IMR-90 (cell line): ENCODE measurements at regions not wholly inside any gene's neighbourhood (a gene's known extent, or its start where the extent isn't known, plus 50 kb on each side); places are given as distances from the start of the nearest gene placed in this dataset.

Experiments
- ATAC-seq: fragments of 200-7000 bp; cut with Tn5 transposase; 2 replicates; pipeline ENCODE4 v1.9.1; 2020; ENCODE audit warnings: low read depth, mild to moderate bottlenecking, moderate library complexity
- BruUV-seq: library from RNA; stranded (reverse); fragments of 400-500 nt; replicated peaks from 2 replicates; lab custom pipeline; 2021; lab: Mats Ljungman, UMichigan
- CTCF ChIA-PET: fragments of 300-600 bp; formaldehyde crosslinking; extraction: SDS; loops from one replicate; lab custom pipeline; 2021; ENCODE audit warnings: antibody characterized with exemption; lab: Yijun Ruan, JAX
- POLR2A ChIA-PET: fragments of 300-600 bp; sonication (Branson Sonifier 250); formaldehyde crosslinking; loops from one replicate; lab custom pipeline; 2022; ENCODE audit warnings: antibody characterized with exemption; ENCODE audit not compliant: unreplicated experiment; lab: Charles Lee
- DNase-seq: peaks from one replicate; pipeline ENCODE4 v3.0.0; 2013
- H2AFZ ChIP-seq: replicated peaks from 2 replicates; pipeline ENCODE3; 2013; ENCODE audit warnings: low read length, mild to moderate bottlenecking; ENCODE audit not compliant: poor library complexity
- H2AK5ac ChIP-seq: 2 replicates; pipeline ENCODE4 v1.6.1; 2013; ENCODE audit warnings: low read depth, low read length, inconsistent platforms
- H2AK9ac ChIP-seq: replicated peaks from 2 replicates; pipeline ENCODE3; 2013; ENCODE audit warnings: mild to moderate bottlenecking, low read depth, low read length, moderate library complexity; ENCODE audit not compliant: poor library complexity
- H2BK120ac ChIP-seq: 2 replicates; pipeline ENCODE4 v1.6.1; 2013; ENCODE audit warnings: low read depth, low read length, inconsistent platforms
- H2BK15ac ChIP-seq: 3 replicates; pipeline ENCODE4 v1.6.1; 2013; ENCODE audit warnings: low read depth, low read length, inconsistent platforms
- H2BK20ac ChIP-seq: 2 replicates; pipeline ENCODE4 v1.6.1; 2013; ENCODE audit warnings: low read depth, mild to moderate bottlenecking, inconsistent platforms, low read length, moderate library complexity
- H2BK5ac ChIP-seq: 2 replicates; pipeline ENCODE4 v1.6.1; 2013; ENCODE audit warnings: mild to moderate bottlenecking, low read depth, low read length, inconsistent platforms; ENCODE audit not compliant: poor library complexity, severe bottlenecking
- H3K14ac ChIP-seq: replicated peaks from 2 replicates; pipeline ENCODE4 v1.6.1; 2013; ENCODE audit warnings: low read depth, low read length, inconsistent platforms
- H3K18ac ChIP-seq: 2 replicates; pipeline ENCODE4 v1.6.1; 2013; ENCODE audit warnings: low read depth, low read length, control low read depth
- H3K23ac ChIP-seq: 2 replicates; pipeline ENCODE4 v1.6.1; 2013; ENCODE audit warnings: low read depth, low read length, inconsistent platforms
- H3K27ac ChIP-seq: 2 replicates; pipeline ENCODE4 v1.5.1; 2013; ENCODE audit warnings: mild to moderate bottlenecking, control low read depth, low read length; ENCODE audit not compliant: insufficient read depth
- H3K27me3 ChIP-seq: 2 replicates; pipeline ENCODE4 v1.6.1; 2013; ENCODE audit warnings: low read length; ENCODE audit not compliant: control insufficient read depth, insufficient read depth
- H3K36me3 ChIP-seq: 2 replicates; pipeline ENCODE4 v1.6.1; 2013; ENCODE audit warnings: low read length, mixed read lengths; ENCODE audit not compliant: control insufficient read depth, insufficient read depth
- H3K4ac ChIP-seq: 2 replicates; pipeline ENCODE4 v1.6.1; 2013; ENCODE audit warnings: low read depth, low read length, inconsistent platforms
- H3K4me1 ChIP-seq: 2 replicates; pipeline ENCODE4 v1.6.1; 2013; ENCODE audit warnings: low read length, mixed read lengths; ENCODE audit not compliant: control insufficient read depth, insufficient read depth
- H3K4me2 ChIP-seq: 2 replicates; pipeline ENCODE4 v1.6.1; 2013; ENCODE audit warnings: low read depth, mild to moderate bottlenecking, control low read depth, low read length, moderate library complexity
- H3K4me3 ChIP-seq: 2 replicates; pipeline ENCODE4 v1.5.1; 2013; ENCODE audit warnings: low read depth, mild to moderate bottlenecking, control low read depth, low read length, moderate library complexity; ENCODE audit not compliant: insufficient read depth
- H3K56ac ChIP-seq: 2 replicates; pipeline ENCODE4 v1.6.1; 2013; ENCODE audit warnings: low read length, inconsistent platforms; ENCODE audit not compliant: insufficient read depth; ENCODE audit errors: extremely low read depth
- H3K79me1 ChIP-seq, 2 experiments: 2 replicates each; pipeline ENCODE4 v1.6.1; 2013; ENCODE audit warnings: low read length in 2 of 2, inconsistent platforms in 1 of 2, low read depth in 1 of 2
- H3K9ac ChIP-seq: 2 replicates; pipeline ENCODE4 v1.6.1; 2013; ENCODE audit warnings: low read depth, low read length, control low read depth
- H3K9me1 ChIP-seq: 2 replicates; pipeline ENCODE4 v1.6.1; 2013; ENCODE audit warnings: low read length, inconsistent platforms; ENCODE audit not compliant: insufficient read depth
- H3K9me3 ChIP-seq: 2 replicates; pipeline ENCODE4 v1.6.1; 2013; ENCODE audit warnings: low read length; ENCODE audit not compliant: control insufficient read depth, insufficient read depth
- H4K20me1 ChIP-seq: 2 replicates; pipeline ENCODE4 v1.6.1; 2013; ENCODE audit warnings: low read length, inconsistent platforms; ENCODE audit not compliant: insufficient read depth
- H4K5ac ChIP-seq: 2 replicates; pipeline ENCODE4 v1.6.1; 2013; ENCODE audit warnings: mild to moderate bottlenecking, low read depth, low read length, control low read depth
- H4K8ac ChIP-seq, 2 experiments: 2 replicates each; pipeline ENCODE4 v1.6.1; 2013; ENCODE audit warnings: low read depth in 2 of 2, low read length in 2 of 2, control low read depth in 1 of 2, inconsistent platforms in 1 of 2
- H4K91ac ChIP-seq: 2 replicates; pipeline ENCODE4 v1.6.1; 2013; ENCODE audit warnings: low read depth, low read length, inconsistent platforms; ENCODE audit not compliant: insufficient read depth
- BHLHE40 ChIP-seq: fragments of 150-350 bp; IDR thresholded peaks from 2 replicates; pipeline ENCODE4 v1.6.1; 2016; ENCODE audit warnings: mild to moderate bottlenecking, low read depth, low read length
- CEBPB ChIP-seq: IDR thresholded peaks from 2 replicates; pipeline ENCODE4 v1.6.1; 2012; ENCODE audit warnings: low read depth, low read length, improper control_type of control experiment
- CHD1 ChIP-seq: IDR thresholded peaks from 2 replicates; pipeline ENCODE4 v1.6.1; 2012; ENCODE audit warnings: low read depth, low read length, improper control_type of control experiment
- NFE2L2 ChIP-seq: fragments of 150-350 bp; IDR thresholded peaks from 2 replicates; pipeline ENCODE4 v1.6.1; 2016; ENCODE audit warnings: low read depth, mild to moderate bottlenecking, low read length
- RAD21 ChIP-seq: IDR thresholded peaks from 2 replicates; pipeline ENCODE4 v1.6.1; 2012; ENCODE audit warnings: low read length, improper control_type of control experiment
- RFX5 ChIP-seq: IDR thresholded peaks from 2 replicates; pipeline ENCODE4 v1.8.0; 2012; ENCODE audit warnings: low read depth, mild to moderate bottlenecking, low read length, moderate library complexity
- WGBS, 2 experiments: methylation state at CpG; one replicate each; pipeline versions ENCODE4 v1.1.5 to v1.1.7; 2013; ENCODE audit warnings: missing lambda C conversion rate in 2 of 2; ENCODE audit not compliant: insufficient read length in 1 of 2; ENCODE audit errors: extremely low coverage in 2 of 2; 5-methylcytosine and 5-hydroxymethylcytosine counted together
- dilution Hi-C: fragments of 300-500 bp; cut with HindIII; formaldehyde crosslinking; loops from one replicate; pipeline ENCODE4 v1.14.3; 2018; ENCODE audit warnings: low sequenced_read_pairs; ENCODE audit not compliant: unreplicated experiment
- in situ Hi-C: fragments of 300-500 bp; cut with MboI; formaldehyde crosslinking; loops from 3 replicates; pipeline ENCODE4 v1.14.3; 2019; ENCODE audit warnings: low sequenced_read_pairs, inconsistent platforms, mixed read lengths
- intact Hi-C: fragments of 100-400 bp; cut with micrococcal nuclease; formaldehyde crosslinking; loops from 2 replicates; pipeline ENCODE4 v1.10.0; 2022
- TF ChIP-seq, protein P1 (sequence below): fragments of 150-350 bp; IDR thresholded peaks from 2 replicates; pipeline ENCODE4 v1.6.1; 2016; ENCODE audit warnings: low read depth, mild to moderate bottlenecking, low read length, moderate library complexity, borderline replicate concordance
- TF ChIP-seq, protein P2 (sequence below): conservative IDR thresholded peaks from 2 replicates; pipeline ENCODE4 v1.5.1; 2012; ENCODE audit warnings: mild to moderate bottlenecking, low read depth, low read length, improper control_type of control experiment
- TF ChIP-seq, protein P3 (sequence below): fragments of 150-350 bp; IDR thresholded peaks from 2 replicates; pipeline ENCODE4 v1.6.1; 2017; ENCODE audit warnings: mild to moderate bottlenecking, antibody characterized with exemption, low read length, low read depth

DNA sequence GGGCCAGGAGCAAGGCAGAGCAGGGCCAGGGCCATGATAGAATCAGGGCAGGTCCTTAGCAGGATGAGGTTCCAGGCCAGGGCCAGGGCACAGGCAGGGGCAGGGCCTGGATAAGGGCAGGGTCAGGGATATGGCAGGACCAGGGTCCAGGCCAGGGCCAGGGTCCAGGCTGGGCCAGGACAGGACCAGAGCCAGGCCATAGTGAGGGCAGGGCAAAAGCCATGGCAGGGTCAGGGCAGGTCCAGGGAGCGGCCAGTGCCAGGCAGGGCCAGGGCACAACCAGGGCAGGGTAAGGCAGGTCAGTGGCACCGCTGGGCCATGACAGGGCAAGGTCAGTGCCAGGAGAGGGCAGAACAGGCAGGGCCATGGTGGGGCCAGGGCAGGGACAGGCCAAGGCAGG is 152.2 kb downstream of the LIPI start:
- H3K4me3 ChIP-seq: no peak overlapping the region
- ATAC-seq (no peak), DNase-seq (no peak)
- TF ChIP-seq RAD21: no peak
- TF ChIP-seq CHD1: no peak
- TF ChIP-seq, protein P1, sequence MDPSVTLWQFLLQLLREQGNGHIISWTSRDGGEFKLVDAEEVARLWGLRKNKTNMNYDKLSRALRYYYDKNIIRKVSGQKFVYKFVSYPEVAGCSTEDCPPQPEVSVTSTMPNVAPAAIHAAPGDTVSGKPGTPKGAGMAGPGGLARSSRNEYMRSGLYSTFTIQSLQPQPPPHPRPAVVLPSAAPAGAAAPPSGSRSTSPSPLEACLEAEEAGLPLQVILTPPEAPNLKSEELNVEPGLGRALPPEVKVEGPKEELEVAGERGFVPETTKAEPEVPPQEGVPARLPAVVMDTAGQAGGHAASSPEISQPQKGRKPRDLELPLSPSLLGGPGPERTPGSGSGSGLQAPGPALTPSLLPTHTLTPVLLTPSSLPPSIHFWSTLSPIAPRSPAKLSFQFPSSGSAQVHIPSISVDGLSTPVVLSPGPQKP: no peak
- TF ChIP-seq RFX5: no peak
- TF ChIP-seq, protein P2, sequence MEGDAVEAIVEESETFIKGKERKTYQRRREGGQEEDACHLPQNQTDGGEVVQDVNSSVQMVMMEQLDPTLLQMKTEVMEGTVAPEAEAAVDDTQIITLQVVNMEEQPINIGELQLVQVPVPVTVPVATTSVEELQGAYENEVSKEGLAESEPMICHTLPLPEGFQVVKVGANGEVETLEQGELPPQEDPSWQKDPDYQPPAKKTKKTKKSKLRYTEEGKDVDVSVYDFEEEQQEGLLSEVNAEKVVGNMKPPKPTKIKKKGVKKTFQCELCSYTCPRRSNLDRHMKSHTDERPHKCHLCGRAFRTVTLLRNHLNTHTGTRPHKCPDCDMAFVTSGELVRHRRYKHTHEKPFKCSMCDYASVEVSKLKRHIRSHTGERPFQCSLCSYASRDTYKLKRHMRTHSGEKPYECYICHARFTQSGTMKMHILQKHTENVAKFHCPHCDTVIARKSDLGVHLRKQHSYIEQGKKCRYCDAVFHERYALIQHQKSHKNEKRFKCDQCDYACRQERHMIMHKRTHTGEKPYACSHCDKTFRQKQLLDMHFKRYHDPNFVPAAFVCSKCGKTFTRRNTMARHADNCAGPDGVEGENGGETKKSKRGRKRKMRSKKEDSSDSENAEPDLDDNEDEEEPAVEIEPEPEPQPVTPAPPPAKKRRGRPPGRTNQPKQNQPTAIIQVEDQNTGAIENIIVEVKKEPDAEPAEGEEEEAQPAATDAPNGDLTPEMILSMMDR: no peak
- TF ChIP-seq NFE2L2: no peak
- TF ChIP-seq CEBPB: no peak
- TF ChIP-seq BHLHE40: no peak
- TF ChIP-seq, protein P3, sequence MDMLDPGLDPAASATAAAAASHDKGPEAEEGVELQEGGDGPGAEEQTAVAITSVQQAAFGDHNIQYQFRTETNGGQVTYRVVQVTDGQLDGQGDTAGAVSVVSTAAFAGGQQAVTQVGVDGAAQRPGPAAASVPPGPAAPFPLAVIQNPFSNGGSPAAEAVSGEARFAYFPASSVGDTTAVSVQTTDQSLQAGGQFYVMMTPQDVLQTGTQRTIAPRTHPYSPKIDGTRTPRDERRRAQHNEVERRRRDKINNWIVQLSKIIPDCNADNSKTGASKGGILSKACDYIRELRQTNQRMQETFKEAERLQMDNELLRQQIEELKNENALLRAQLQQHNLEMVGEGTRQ: no peak
- H3K9ac ChIP-seq: no peak overlapping the region
- no peak overlapping the region for H4K5ac ChIP-seq
- WGBS, 2 experiments: no CpG with 5 or more reads among the region's 2 CpGs
- no peak overlapping the region for H2AFZ ChIP-seq
- H2AK9ac ChIP-seq: no peak overlapping the region
- peak overlapping the region; percentile 50 for H2BK5ac ChIP-seq
- H3K4me2 ChIP-seq: no peak overlapping the region
- no peak overlapping the region for H2BK20ac ChIP-seq
- no peaks in the 10 kb centered on the region for H3K9me1 ChIP-seq
- H4K8ac ChIP-seq: no peak overlapping the region
- H2AK5ac ChIP-seq: peak overlapping the region; percentile 9; the same call in 1 of the 2 replicates
- H2BK15ac ChIP-seq: no peak overlapping the region
- H3K4me1 ChIP-seq: no peaks in the 10 kb centered on the region
- no peak overlapping the region for H3K4ac ChIP-seq
- H2BK120ac ChIP-seq: no peak overlapping the region
- no peak overlapping the region for H3K27ac ChIP-seq
- H3K79me1 ChIP-seq: peaks cover 0 to 10% of the 10 kb centered on the region in 2 experiments; a peak in 1 of 4 replicates
- no TSS peak for BruUV-seq
- POLR2A ChIA-PET: no interaction called here
- intact Hi-C loops (loop anchor here (5.0 kb wide), 1 partner anchor 76 kb away; no protein-coding TSS in a partner anchor), dilution Hi-C loops (no loop called here), in situ Hi-C loops (no loop called here)
- H3K23ac ChIP-seq: no peak overlapping the region
- H4K91ac ChIP-seq: peak overlapping the region; percentile 49; the same call in 1 of the 2 replicates
- no peak overlapping the region for H3K56ac ChIP-seq
- no peak overlapping the region for H3K18ac ChIP-seq
- no peak overlapping the region for H3K14ac ChIP-seq
- no peaks in the 10 kb centered on the region for H3K9me3 ChIP-seq
- no peaks in the 10 kb centered on the region for H3K36me3 ChIP-seq
- no peaks in the 10 kb centered on the region for H4K20me1 ChIP-seq
- H3K27me3 ChIP-seq: no peaks in the 10 kb centered on the region
- CTCF ChIA-PET: no interaction called here
